Nephron progenitor cell (in vitro differentiated cells): ENCODE measurements at regions not wholly inside any gene's neighbourhood (a gene's known extent, or its start where the extent isn't known, plus 50 kb on each side); places are given as distances from the start of the nearest gene placed in this dataset.
A peak's percentile ranks its signal among the peaks of the same experiment; 100 is the strongest.

Experiments used
- DNase-seq: peaks from one replicate; pipeline ENCODE4 v3.0.0; 2021
- H3K27ac Mint-ChIP-seq: 2 replicates; pipeline ENCODE4 v1.8.0; 2021; ENCODE audit warnings: mild to moderate bottlenecking, moderate library complexity, mixed read lengths
- H3K27me3 Mint-ChIP-seq: 2 replicates; pipeline ENCODE4 v1.8.0; 2021; ENCODE audit warnings: mild to moderate bottlenecking, low read depth, mixed read lengths; ENCODE audit not compliant: poor library complexity
- H3K36me3 Mint-ChIP-seq: 2 replicates; pipeline ENCODE4 v1.8.0; 2021; ENCODE audit warnings: low read depth, mixed read lengths
- H3K4me1 Mint-ChIP-seq: 2 replicates; pipeline ENCODE4 v1.8.0; 2021; ENCODE audit warnings: mixed read lengths
- H3K4me3 Mint-ChIP-seq: 2 replicates; pipeline ENCODE4 v1.8.0; 2021; ENCODE audit warnings: mild to moderate bottlenecking, moderate library complexity, mixed read lengths
- H3K9me3 Mint-ChIP-seq: 2 replicates; pipeline ENCODE4 v1.8.0; 2021; ENCODE audit warnings: mild to moderate bottlenecking, moderate library complexity, mixed read lengths
- TF ChIP-seq, protein P1 (sequence below): fragments of 200-600 bp; sonication (generic); IDR thresholded peaks from 2 replicates; pipeline ENCODE4 v1.5.0; 2021; ENCODE audit warnings: antibody characterized with exemption

DNA sequence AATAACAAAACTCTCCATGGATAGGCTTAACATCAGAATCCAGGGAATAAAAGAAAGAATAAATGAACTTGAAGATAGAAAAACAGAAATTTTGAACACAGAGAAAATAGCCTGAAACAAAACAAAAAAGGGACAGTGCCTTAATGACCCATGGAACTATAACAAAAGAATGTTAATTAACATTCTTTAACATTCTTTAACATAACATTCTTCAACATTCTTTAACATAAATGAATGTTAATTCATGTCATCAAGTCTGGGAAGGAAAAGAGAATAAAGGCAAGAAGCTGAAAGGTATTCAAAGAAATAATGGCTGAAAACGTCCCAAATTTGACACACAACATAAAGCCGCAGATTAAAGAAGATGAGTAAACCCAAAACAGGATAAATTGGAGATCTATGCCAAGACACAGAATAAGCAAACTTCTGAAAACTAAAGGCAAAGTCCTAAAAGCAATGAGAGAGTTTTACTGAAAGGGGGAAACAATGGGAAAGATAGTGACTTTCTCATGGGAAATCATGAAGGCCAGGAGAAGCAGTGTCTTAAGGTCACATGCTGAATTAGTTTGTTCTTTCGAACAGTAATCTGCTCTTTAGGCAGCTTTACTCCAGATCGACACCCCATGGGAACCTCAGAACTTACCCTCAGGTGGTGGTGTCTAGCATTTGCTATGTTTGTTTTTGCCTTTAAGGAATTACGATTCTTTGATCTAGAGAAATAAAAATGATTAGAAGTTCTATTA lies 483.0 kb downstream of the KDM4C start:
- no peak overlapping the region for H3K4me3 Mint-ChIP-seq
- H3K9me3 Mint-ChIP-seq, result peaks cover 40% of the 10 kb centered on the region
- peak overlapping the region; percentile 18 for H3K27ac Mint-ChIP-seq
- no peaks in the 10 kb centered on the region for H3K27me3 Mint-ChIP-seq
- no peak for DNase-seq
- peaks cover 20% of the 10 kb centered on the region for H3K36me3 Mint-ChIP-seq
- peaks cover 69% of the 10 kb centered on the region for H3K4me1 Mint-ChIP-seq
- TF ChIP-seq, protein P1, sequence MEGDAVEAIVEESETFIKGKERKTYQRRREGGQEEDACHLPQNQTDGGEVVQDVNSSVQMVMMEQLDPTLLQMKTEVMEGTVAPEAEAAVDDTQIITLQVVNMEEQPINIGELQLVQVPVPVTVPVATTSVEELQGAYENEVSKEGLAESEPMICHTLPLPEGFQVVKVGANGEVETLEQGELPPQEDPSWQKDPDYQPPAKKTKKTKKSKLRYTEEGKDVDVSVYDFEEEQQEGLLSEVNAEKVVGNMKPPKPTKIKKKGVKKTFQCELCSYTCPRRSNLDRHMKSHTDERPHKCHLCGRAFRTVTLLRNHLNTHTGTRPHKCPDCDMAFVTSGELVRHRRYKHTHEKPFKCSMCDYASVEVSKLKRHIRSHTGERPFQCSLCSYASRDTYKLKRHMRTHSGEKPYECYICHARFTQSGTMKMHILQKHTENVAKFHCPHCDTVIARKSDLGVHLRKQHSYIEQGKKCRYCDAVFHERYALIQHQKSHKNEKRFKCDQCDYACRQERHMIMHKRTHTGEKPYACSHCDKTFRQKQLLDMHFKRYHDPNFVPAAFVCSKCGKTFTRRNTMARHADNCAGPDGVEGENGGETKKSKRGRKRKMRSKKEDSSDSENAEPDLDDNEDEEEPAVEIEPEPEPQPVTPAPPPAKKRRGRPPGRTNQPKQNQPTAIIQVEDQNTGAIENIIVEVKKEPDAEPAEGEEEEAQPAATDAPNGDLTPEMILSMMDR, result no peak

DNA sequence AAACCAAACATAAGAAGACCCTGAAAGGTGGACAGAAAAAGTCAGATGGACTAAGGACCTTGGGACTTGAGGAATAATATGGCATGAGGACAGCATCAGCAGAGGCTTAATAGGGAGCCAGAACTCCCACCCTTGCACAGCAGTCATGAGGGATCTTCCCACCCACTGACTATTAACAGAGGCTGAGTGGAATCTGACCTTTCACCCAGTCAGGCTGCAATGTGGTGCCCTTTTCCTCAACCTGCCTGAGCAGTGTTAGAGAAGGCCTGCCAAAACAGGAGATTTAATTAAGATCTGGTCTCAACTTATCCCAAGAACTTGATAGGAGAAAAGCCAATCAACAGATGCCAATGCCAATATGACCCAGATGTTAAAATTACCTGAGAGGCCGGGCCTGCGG lies 481.9 kb downstream of the KDM4C start:
- peaks cover 62% of the 10 kb centered on the region for H3K4me1 Mint-ChIP-seq
- H3K4me3 Mint-ChIP-seq, result peak overlapping the region; percentile 7
- H3K9me3 Mint-ChIP-seq, result peaks cover 40% of the 10 kb centered on the region
- H3K27ac Mint-ChIP-seq, result no peak overlapping the region
- no peak for DNase-seq
- peaks cover 20% of the 10 kb centered on the region for H3K36me3 Mint-ChIP-seq
- H3K27me3 Mint-ChIP-seq, result peaks cover 2% of the 10 kb centered on the region
- TF ChIP-seq, protein P1, result no peak

GRCh38 chr9:7238247-7238637 lies 480.5 kb downstream of the KDM4C start:
- Mint-ChIP-seq H3K4me3 (no peak overlapping the region), H3K27ac (no peak overlapping the region), H3K36me3 (peaks cover 20% of the 10 kb centered on the region), H3K27me3 (peaks cover 2% of the 10 kb centered on the region), H3K4me1 (peaks cover 56% of the 10 kb centered on the region), H3K9me3 (peaks cover 40% of the 10 kb centered on the region)
- TF ChIP-seq, protein P1, result no peak
- no peak for DNase-seq

DNA sequence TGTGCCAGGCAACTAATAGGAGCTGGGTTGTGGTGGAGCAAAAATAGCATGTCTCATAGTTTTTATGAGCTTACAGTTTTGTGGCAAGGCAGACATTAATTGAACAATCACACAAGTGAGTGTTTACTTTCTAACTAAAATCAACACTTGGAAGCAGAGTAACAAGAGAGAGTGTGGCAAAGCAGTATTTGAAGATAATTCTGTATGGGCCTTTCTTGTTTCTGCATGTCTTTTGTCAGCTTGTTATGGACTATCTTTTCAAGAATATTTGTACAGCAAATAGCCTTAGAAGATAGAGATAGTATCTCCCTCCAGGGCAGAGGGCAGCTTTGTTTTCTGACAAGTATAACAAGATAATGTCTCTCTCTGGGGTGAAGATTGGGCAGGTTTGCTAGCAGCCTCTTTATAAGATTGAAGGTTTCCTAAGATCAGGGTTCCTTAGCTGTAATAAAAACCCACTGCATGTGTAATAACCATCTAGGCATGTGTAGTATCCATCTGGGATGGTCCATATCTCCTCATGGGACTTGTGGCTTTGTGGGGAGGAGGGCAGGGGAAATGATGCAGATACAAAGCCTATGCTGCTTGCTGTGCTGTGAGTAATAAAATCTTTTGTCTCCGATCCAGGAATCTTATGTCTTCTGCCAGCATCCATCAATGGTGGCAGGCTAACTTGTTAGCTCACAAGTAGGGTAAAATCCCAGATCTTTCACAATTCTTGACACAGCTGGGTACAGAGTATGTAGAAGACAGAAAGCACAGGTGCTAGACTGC lies 479.9 kb downstream of the KDM4C start:
- no peak overlapping the region for H3K27ac Mint-ChIP-seq

DNA sequence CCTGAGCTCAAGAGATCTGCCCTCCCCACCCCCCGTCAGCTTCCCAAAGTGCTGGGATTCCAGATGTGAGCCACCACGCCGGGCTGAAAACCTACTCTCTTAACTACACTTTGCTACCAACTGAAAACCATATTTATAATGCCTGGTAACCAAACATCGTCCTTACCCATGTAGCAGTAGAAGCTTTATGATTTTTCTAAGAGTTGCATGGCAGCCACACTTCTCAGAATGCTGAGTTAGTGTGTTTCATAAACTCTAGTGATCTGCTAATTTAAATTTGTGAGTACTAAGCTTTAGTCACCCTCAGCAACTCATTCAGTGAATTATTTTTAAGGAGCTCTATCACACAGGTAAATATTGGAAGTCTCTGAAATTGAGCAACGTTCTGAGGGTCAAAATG lies 478.4 kb downstream of the KDM4C start:
- DNase-seq, result no peak
- Mint-ChIP-seq H3K4me1 (peaks cover 58% of the 10 kb centered on the region), H3K27ac (no peak overlapping the region), H3K9me3 (peaks cover 33% of the 10 kb centered on the region), H3K4me3 (no peak overlapping the region), H3K27me3 (peaks cover 2% of the 10 kb centered on the region), H3K36me3 (peaks cover 14% of the 10 kb centered on the region)
- TF ChIP-seq, protein P1, result no peak

More for the DNA sequence above, 479.9 kb downstream of the KDM4C start:
- TF ChIP-seq, protein P1, result no peak
- no peak for DNase-seq
- Mint-ChIP-seq H3K36me3 (peaks cover 20% of the 10 kb centered on the region), H3K4me3 (no peak overlapping the region), H3K4me1 (peaks cover 62% of the 10 kb centered on the region), H3K27me3 (peaks cover 2% of the 10 kb centered on the region), H3K9me3 (peaks cover 40% of the 10 kb centered on the region)
